ENCODE measurements at regions not wholly inside any gene's neighbourhood (a gene's known extent, or its start where the extent isn't known, plus 50 kb on each side); places are given as distances from the start of the nearest gene placed in this dataset.

DNA sequence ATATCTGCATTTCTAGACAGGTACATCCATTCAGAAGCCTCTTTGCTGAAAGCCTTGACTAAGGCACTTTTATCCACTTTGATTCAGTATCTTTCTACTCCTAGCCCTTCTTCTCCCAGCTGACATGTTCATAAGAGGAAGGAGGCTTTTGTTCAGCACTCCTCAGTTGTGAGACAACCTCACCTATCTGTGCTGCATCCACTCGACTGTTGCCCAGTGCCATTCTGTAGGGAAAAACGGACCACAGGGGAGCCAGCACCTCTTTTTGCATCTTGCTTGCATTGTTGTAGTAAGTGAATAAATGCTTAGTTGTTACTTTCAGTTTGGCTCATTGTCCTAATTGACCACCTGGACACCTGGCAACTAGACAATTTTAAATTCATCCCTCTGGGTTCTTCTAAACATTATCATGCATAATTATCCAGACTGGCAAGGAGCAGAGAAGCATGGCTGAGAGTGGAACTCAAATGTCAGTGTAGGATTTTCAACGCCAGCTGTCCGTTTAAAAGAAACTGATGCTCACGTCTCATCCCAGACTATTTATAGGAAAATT lies 83.8 kb upstream of the BOD1L1 start:
- H2BK15ac ChIP-seq (ENCODE audit: low read depth, low read length) = no peak overlapping the region
- TF ChIP-seq, protein P1, sequence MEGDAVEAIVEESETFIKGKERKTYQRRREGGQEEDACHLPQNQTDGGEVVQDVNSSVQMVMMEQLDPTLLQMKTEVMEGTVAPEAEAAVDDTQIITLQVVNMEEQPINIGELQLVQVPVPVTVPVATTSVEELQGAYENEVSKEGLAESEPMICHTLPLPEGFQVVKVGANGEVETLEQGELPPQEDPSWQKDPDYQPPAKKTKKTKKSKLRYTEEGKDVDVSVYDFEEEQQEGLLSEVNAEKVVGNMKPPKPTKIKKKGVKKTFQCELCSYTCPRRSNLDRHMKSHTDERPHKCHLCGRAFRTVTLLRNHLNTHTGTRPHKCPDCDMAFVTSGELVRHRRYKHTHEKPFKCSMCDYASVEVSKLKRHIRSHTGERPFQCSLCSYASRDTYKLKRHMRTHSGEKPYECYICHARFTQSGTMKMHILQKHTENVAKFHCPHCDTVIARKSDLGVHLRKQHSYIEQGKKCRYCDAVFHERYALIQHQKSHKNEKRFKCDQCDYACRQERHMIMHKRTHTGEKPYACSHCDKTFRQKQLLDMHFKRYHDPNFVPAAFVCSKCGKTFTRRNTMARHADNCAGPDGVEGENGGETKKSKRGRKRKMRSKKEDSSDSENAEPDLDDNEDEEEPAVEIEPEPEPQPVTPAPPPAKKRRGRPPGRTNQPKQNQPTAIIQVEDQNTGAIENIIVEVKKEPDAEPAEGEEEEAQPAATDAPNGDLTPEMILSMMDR (conservative IDR thresholded peaks at IDR 0.05) = no peak
- no peak overlapping the region for H2BK5ac ChIP-seq (ENCODE audit: insufficient read length, low read length)
- H3K23me2 ChIP-seq (ENCODE audit: insufficient read length, low read depth, low read length, poor library complexity, severe bottlenecking) = no peaks in the 10 kb centered on the region
- H3K23ac ChIP-seq (ENCODE audit: insufficient read length, low read depth, low read length) = no peak overlapping the region
- no peaks in the 10 kb centered on the region; the same call in none of the 2 replicates for H3K27me3 Mint-ChIP-seq (ENCODE audit: low read depth)
- no peak overlapping the region for H3K56ac ChIP-seq (ENCODE audit: insufficient read length, low read depth, low read length)
- no peak overlapping the region for H2BK12ac ChIP-seq (ENCODE audit: insufficient read length, low read depth, low read length)
- H3K27ac Mint-ChIP-seq = no peak overlapping the region; a peak in 1 of 7 replicates
- H4K5ac ChIP-seq (ENCODE audit: insufficient read length, low read depth, low read length) = no peak overlapping the region
- H2BK20ac ChIP-seq (ENCODE audit: low read depth, low read length, poor library complexity, severe bottlenecking) = no peak overlapping the region
- 0 out of 4 replicates have a peak, but pooled peaks cover 0 to under 1% of the 10 kb centered on the region in 2 experiments for H3K4me1 Mint-ChIP-seq
- DNase-seq = no peak
- no peak overlapping the region for H3K9ac ChIP-seq (ENCODE audit: extremely low read depth, insufficient read length, low read length)
- H2AFZ ChIP-seq (ENCODE audit: low read length) = no peak overlapping the region
- no peaks in the 10 kb centered on the region for H3K79me1 ChIP-seq (ENCODE audit: insufficient read depth, low read depth, low read length, poor library complexity, severe bottlenecking)
- H3K27me3 ChIP-seq (ENCODE audit: insufficient read depth, low read length) = no peaks in the 10 kb centered on the region
- no peak overlapping the region for H4K91ac ChIP-seq (ENCODE audit: insufficient read length, low read depth, low read length)
- no peak overlapping the region for H3K4ac ChIP-seq (ENCODE audit: low read depth, low read length)
- no peaks in the 10 kb centered on the region; a peak in 1 of 5 replicates for H3K9me3 Mint-ChIP-seq
- H3K79me2 ChIP-seq (ENCODE audit: insufficient read depth, low read length) = no peaks in the 10 kb centered on the region
- H3K14ac ChIP-seq (ENCODE audit: insufficient read depth, low read length) = no peak overlapping the region
- no peaks in the 10 kb centered on the region for H3K9me3 ChIP-seq (ENCODE audit: control insufficient read depth, low read depth, low read length)
- H3T11ph ChIP-seq (ENCODE audit: low read length) = no peak overlapping the region
- H3K18ac ChIP-seq (ENCODE audit: insufficient read length, low read depth, low read length) = no peak overlapping the region
- no peak overlapping the region for H4K8ac ChIP-seq (replicated peaks; ENCODE audit: insufficient read length, low read depth, low read length)
- no peak overlapping the region for H2BK120ac ChIP-seq (ENCODE audit: low read depth, low read length, poor library complexity, severe bottlenecking)
- no peaks in the 10 kb centered on the region for H3K4me1 ChIP-seq (ENCODE audit: insufficient read depth, low read length)
- H3K4me3 Mint-ChIP-seq = no peak overlapping the region
- no peaks in the 10 kb centered on the region for H4K20me1 ChIP-seq (ENCODE audit: control insufficient read depth, insufficient read depth, insufficient read length)
- WGBS (ENCODE audit: extremely low coverage, insufficient read length, low lambda C conversion rate) = no CpG with 5 or more reads among the region's 5 CpGs
- no peak overlapping the region for H3K27ac ChIP-seq (ENCODE audit: insufficient read length, low read depth, low read length)
- H2AK5ac ChIP-seq (ENCODE audit: insufficient read length, low read length) = no peak overlapping the region
- no peaks in the 10 kb centered on the region; a peak in 1 of 7 replicates for H3K36me3 Mint-ChIP-seq (ENCODE audit: insufficient read depth in 1 of 3, low read depth in 3 of 3)
- H3K4me2 ChIP-seq (ENCODE audit: insufficient read depth, insufficient read length, low read length) = no peak overlapping the region

Data from H9 (cell line).